H1 (cell line): ENCODE measurements at regions not wholly inside any gene's neighbourhood (a gene's known extent, or its start where the extent isn't known, plus 50 kb on each side); places are given as distances from the start of the nearest gene placed in this dataset.

Source experiments
- EZH2 ChIP-seq: fragments of 200-600 bp; sonication (generic); IDR thresholded peaks from 2 replicates; pipeline ENCODE4 v1.7.1; 2012; ENCODE audit warnings: low read depth, mild to moderate bottlenecking, moderate library complexity, low read length, inconsistent platforms; ENCODE audit not compliant: severe bottlenecking
- RXRA ChIP-seq: IDR thresholded peaks from 2 replicates; pipeline ENCODE4 v1.6.1; 2011; ENCODE audit warnings: low read depth, mild to moderate bottlenecking, low read length, moderate library complexity; ENCODE audit not compliant: insufficient read depth

GRCh38 chr3:42037318-42037945 lies 53.7 kb upstream of the TRAK1 start (continued):
- TF ChIP-seq RXRA, result no peak
- no peak for TF ChIP-seq EZH2
